ENCODE measurements at regions not wholly inside any gene's neighbourhood (a gene's known extent, or its start where the extent isn't known, plus 50 kb on each side); places are given as distances from the start of the nearest gene placed in this dataset.
A peak's percentile ranks its signal among the peaks of the same experiment; 100 is the strongest.

- Histone ChIP-seq H3K36me3 (replicated peaks; ENCODE audit: low read depth, low read length) (no peaks in the 10 kb centered on the region), H3K27ac (ENCODE audit: low read length) (no peak overlapping the region), H3K9ac (ENCODE audit: low read length) (no peak overlapping the region), H4K20me1 (ENCODE audit: insufficient read depth, low read length) (no peaks in the 10 kb centered on the region), H3K4me1 (ENCODE audit: low read length) (no peaks in the 10 kb centered on the region), H3K79me2 (ENCODE audit: low read length) (no peaks in the 10 kb centered on the region), H3K9me3 (ENCODE audit: insufficient read depth, low read length) (no peaks in the 10 kb centered on the region), H3K4me3 (ENCODE audit: low read length) (no peak overlapping the region), H2AFZ (ENCODE audit: low read depth, low read length) (no peak overlapping the region), H3K27me3 (ENCODE audit: low read depth, low read length) (no peaks in the 10 kb centered on the region), H3K4me2 (ENCODE audit: low read length) (no peak overlapping the region)
- TF ChIP-seq CTCF (IDR thresholded peaks at IDR 0.05; ENCODE audit: low read depth, low read length) (no peak), EZH2phosphoT487 (IDR thresholded peaks at IDR 0.05; ENCODE audit: low read depth) (no peak)
These were observed 68.9 kb upstream of the FUT9 start for GRCh38 chr6:95946906-95947305.

- peak overlapping the region; percentile 75 for H3K4me2 ChIP-seq (ENCODE audit: low read length)
- no peak overlapping the region for H3K27ac ChIP-seq (ENCODE audit: low read length)
- H3K79me2 ChIP-seq (ENCODE audit: low read length), result no peaks in the 10 kb centered on the region
- no peaks in the 10 kb centered on the region for H3K4me1 ChIP-seq (ENCODE audit: low read length)
- no peak overlapping the region for H3K9ac ChIP-seq (ENCODE audit: low read length)
- peak overlapping the region; percentile 93; the same call in 1 of the 2 replicates for H2AFZ ChIP-seq (ENCODE audit: low read depth, low read length)
- no peaks in the 10 kb centered on the region for H3K36me3 ChIP-seq (replicated peaks; ENCODE audit: low read depth, low read length)
- TF ChIP-seq CTCF (IDR thresholded peaks at IDR 0.05; ENCODE audit: low read depth, low read length) (no peak), EZH2phosphoT487 (IDR thresholded peaks at IDR 0.05; ENCODE audit: low read depth) (no peak)
- H3K9me3 ChIP-seq (ENCODE audit: insufficient read depth, low read length), result no peaks in the 10 kb centered on the region
- no peaks in the 10 kb centered on the region for H3K27me3 ChIP-seq (ENCODE audit: low read depth, low read length)
- H3K4me3 ChIP-seq (ENCODE audit: low read length), result peak overlapping the region; percentile 75
- no peaks in the 10 kb centered on the region for H4K20me1 ChIP-seq (ENCODE audit: insufficient read depth, low read length)
These were observed 67.5 kb upstream of the FUT9 start for GRCh38 chr6:95948324-95948723.

GRCh38 chr6:95949985-95950384, 65.8 kb upstream of the FUT9 start:
- no peak overlapping the region for H2AFZ ChIP-seq (ENCODE audit: low read depth, low read length)
- H4K20me1 ChIP-seq (ENCODE audit: insufficient read depth, low read length), result no peaks in the 10 kb centered on the region
- H3K79me2 ChIP-seq (ENCODE audit: low read length), result no peaks in the 10 kb centered on the region
- no peaks in the 10 kb centered on the region for H3K9me3 ChIP-seq (ENCODE audit: insufficient read depth, low read length)
- no peaks in the 10 kb centered on the region for H3K36me3 ChIP-seq (replicated peaks; ENCODE audit: low read depth, low read length)
- H3K4me1 ChIP-seq (ENCODE audit: low read length), result no peaks in the 10 kb centered on the region
- TF ChIP-seq EZH2phosphoT487 (IDR thresholded peaks at IDR 0.05; ENCODE audit: low read depth), result no peak
- no peak for TF ChIP-seq CTCF (IDR thresholded peaks at IDR 0.05; ENCODE audit: low read depth, low read length)
- H3K27ac ChIP-seq (ENCODE audit: low read length), result no peak overlapping the region
- no peak overlapping the region for H3K4me2 ChIP-seq (ENCODE audit: low read length)
- H3K27me3 ChIP-seq (ENCODE audit: low read depth, low read length), result no peaks in the 10 kb centered on the region
- H3K9ac ChIP-seq (ENCODE audit: low read length), result no peak overlapping the region
- H3K4me3 ChIP-seq (ENCODE audit: low read length), result no peak overlapping the region

GRCh38 chr6:95958686-95959085, 57.1 kb upstream of the FUT9 start:
- Histone ChIP-seq H3K4me1 (ENCODE audit: low read length) (no peaks in the 10 kb centered on the region), H3K4me2 (ENCODE audit: low read length) (no peak overlapping the region), H3K27ac (ENCODE audit: low read length) (no peak overlapping the region), H2AFZ (ENCODE audit: low read depth, low read length) (no peak overlapping the region), H3K4me3 (ENCODE audit: low read length) (no peak overlapping the region), H3K79me2 (ENCODE audit: low read length) (no peaks in the 10 kb centered on the region), H3K9ac (ENCODE audit: low read length) (no peak overlapping the region), H3K9me3 (ENCODE audit: insufficient read depth, low read length) (no peaks in the 10 kb centered on the region), H3K36me3 (replicated peaks; ENCODE audit: low read depth, low read length) (no peaks in the 10 kb centered on the region), H3K27me3 (ENCODE audit: low read depth, low read length) (no peaks in the 10 kb centered on the region), H4K20me1 (ENCODE audit: insufficient read depth, low read length) (no peaks in the 10 kb centered on the region)
- TF ChIP-seq EZH2phosphoT487 (IDR thresholded peaks at IDR 0.05; ENCODE audit: low read depth) (no peak), CTCF (IDR thresholded peaks at IDR 0.05; ENCODE audit: low read depth, low read length) (no peak)

All from OCI-LY3 (cell line).